ENCODE measurements at regions not wholly inside any gene's neighbourhood (a gene's known extent, or its start where the extent isn't known, plus 50 kb on each side); places are given as distances from the start of the nearest gene placed in this dataset.

DNA sequence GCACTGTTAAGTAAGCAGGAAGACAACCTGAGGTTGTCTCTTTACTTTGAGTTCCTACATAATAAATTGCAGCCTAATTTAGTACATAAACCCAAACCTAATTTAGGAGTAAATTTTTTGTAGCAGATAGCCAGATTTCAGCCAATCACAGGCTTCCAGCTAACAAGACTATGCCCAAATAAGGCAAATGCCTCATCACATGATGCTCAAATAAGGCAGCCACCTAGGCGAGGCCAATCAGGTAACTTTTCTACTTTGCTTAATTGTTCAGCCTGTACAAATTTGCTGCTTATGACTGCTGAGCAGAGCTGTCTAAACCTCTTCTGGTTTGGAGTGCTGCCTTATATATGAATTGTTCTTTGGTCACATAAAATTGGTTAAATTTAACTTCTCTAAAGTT is 1118.7 kb upstream of the TMEM132C start:
- Histone ChIP-seq H2BK15ac (ENCODE audit: low read length) (no peak overlapping the region), H3K79me1 (ENCODE audit: low read depth, low read length) (no peaks in the 10 kb centered on the region), H4K91ac (replicated peaks; ENCODE audit: insufficient read length, low read length) (peak overlapping the region; percentile 29), H3K56ac (replicated peaks; ENCODE audit: insufficient read length, low read depth, low read length) (no peak overlapping the region), H3K27ac (ENCODE audit: low read depth, low read length) (peak overlapping the region; percentile 68; the same call in 1 of the 2 replicates), H3K23me2 (ENCODE audit: low read depth, low read length) (0 out of 2 replicates have a peak, but pooled peaks cover under 1% of the 10 kb centered on the region), H3K4me1 (replicated peaks in 1 of 4; ENCODE audit: control insufficient read depth in 3 of 4, insufficient read depth in 4 of 4, low read length in 3 of 4) (peaks cover 9 to 17% (median 15%) of the 10 kb centered on the region in 4 experiments; a peak in 5 of 7 replicates), H4K8ac (ENCODE audit: extremely low read depth, insufficient read depth, low read length) (no peak overlapping the region), H3K36me3 (ENCODE audit: control insufficient read depth in 2 of 4, insufficient read depth in 4 of 4, low read length in 3 of 4) (peaks cover 0 to 5% (median 0%) of the 10 kb centered on the region in 4 experiments; a peak in 1 of 8 replicates), H3K18ac (ENCODE audit: extremely low read depth, low read length) (no peak overlapping the region), H3K9ac (replicated peaks in 1 of 4; ENCODE audit: extremely low read depth in 1 of 4, low read depth in 3 of 4, low read length in 3 of 4) (no peak overlapping the region), H4K5ac (ENCODE audit: insufficient read length, low read depth, low read length) (no peak overlapping the region), H3K4ac (replicated peaks; ENCODE audit: insufficient read length, low read depth, low read length) (no peak overlapping the region), H3K4me3 (ENCODE audit: extremely low read depth in 1 of 4, insufficient read depth in 2 of 4, low read depth in 3 of 4, low read length in 4 of 4) (0 out of 8 replicates have a peak overlapping the region, but pooled peaks of 1 of the 4 experiments have one; percentile 4), H3K23ac (ENCODE audit: insufficient read length) (no peak overlapping the region), H3K14ac (ENCODE audit: insufficient read length) (no peak overlapping the region), H2AK5ac (ENCODE audit: low read depth, low read length) (0 out of 2 replicates have a peak overlapping the region, but pooled peaks have one; percentile 49), H2BK20ac (ENCODE audit: low read length) (peak overlapping the region; percentile 75; the same call in 1 of the 2 replicates), H3K4me2 (ENCODE audit: insufficient read depth in 1 of 2, low read depth in 2 of 2, low read length in 2 of 2) (peak overlapping the region; percentile 31 to 36; a peak in 1 of 4 replicates), H2AFZ (ENCODE audit: low read length) (no peak overlapping the region), H2BK12ac (ENCODE audit: low read depth, low read length) (peak overlapping the region; percentile 70; the same call in 1 of the 2 replicates), H4K20me1 (replicated peaks in 1 of 2; ENCODE audit: control insufficient read depth in 1 of 2, insufficient read depth in 2 of 2, low read length in 2 of 2) (no peaks in the 10 kb centered on the region), H3K79me2 (ENCODE audit: control insufficient read depth in 1 of 2, insufficient read depth in 2 of 2, low read length in 2 of 2) (no peaks in the 10 kb centered on the region), H3K27me3 (replicated peaks in 1 of 4; ENCODE audit: control insufficient read depth in 3 of 4, extremely low read depth in 1 of 4, insufficient read depth in 3 of 4, low read length in 3 of 4) (no peaks in the 10 kb centered on the region), H2BK5ac (ENCODE audit: low read depth, low read length) (peak overlapping the region; percentile 79; the same call in 1 of the 2 replicates), H2BK120ac (replicated peaks; ENCODE audit: low read depth, low read length) (peak overlapping the region; percentile 72), H3K9me3 (ENCODE audit: insufficient read depth in 2 of 2, low read depth in 1 of 2, low read length in 1 of 2) (peaks cover 0 to 9% of the 10 kb centered on the region in 2 experiments; a peak in 1 of 4 replicates)
- POLR2A ChIA-PET (ENCODE audit: partially characterized antibody): interaction anchor here (0.6 kb wide), 1 partner anchor 114 kb away, joined by 3 read pairs; no protein-coding TSS in a partner anchor
- WGBS, 2 experiments (ENCODE audit: extremely low coverage in 1 of 2, insufficient coverage in 1 of 2, insufficient read length in 1 of 2, insufficient replicate concordance in 2 of 2, low coverage in 1 of 2, low lambda C conversion rate in 2 of 2, missing lambda C conversion rate in 1 of 2): 89% methylated on average over 1 of the region's 1 CpG; no CpG with 5 or more reads in 1 of the 2 experiments
- CTCF ChIA-PET (ENCODE audit: partially characterized antibody): interaction anchor here (0.6 kb wide), 1 partner anchor 22 kb away, joined by 3 read pairs; no protein-coding TSS in a partner anchor
- no peak for DNase-seq (ENCODE audit: low read depth in 1 of 2, low spot score in 2 of 2)
- FAIRE-seq: no peak
- TF ChIP-seq, protein P1, sequence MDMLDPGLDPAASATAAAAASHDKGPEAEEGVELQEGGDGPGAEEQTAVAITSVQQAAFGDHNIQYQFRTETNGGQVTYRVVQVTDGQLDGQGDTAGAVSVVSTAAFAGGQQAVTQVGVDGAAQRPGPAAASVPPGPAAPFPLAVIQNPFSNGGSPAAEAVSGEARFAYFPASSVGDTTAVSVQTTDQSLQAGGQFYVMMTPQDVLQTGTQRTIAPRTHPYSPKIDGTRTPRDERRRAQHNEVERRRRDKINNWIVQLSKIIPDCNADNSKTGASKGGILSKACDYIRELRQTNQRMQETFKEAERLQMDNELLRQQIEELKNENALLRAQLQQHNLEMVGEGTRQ (IDR thresholded peaks at IDR 0.05; ENCODE audit: low read length): 0 out of 2 replicates have a peak, but pooled peaks have one; percentile 28
- no peak for TF ChIP-seq BACH1 (IDR thresholded peaks at IDR 0.05; ENCODE audit: low read length)
- TF ChIP-seq SRF (IDR thresholded peaks at IDR 0.05; ENCODE audit: low read depth, low read length): peak; percentile 98
